Mesenchymal stem cell (in vitro differentiated cells and primary cell): ENCODE measurements at regions not wholly inside any gene's neighbourhood (a gene's known extent, or its start where the extent isn't known, plus 50 kb on each side); places are given as distances from the start of the nearest gene placed in this dataset.

Experiments used
- DNase-seq: peaks from one replicate; pipeline ENCODE4 v3.0.0-alpha.2; 2013
- H2AFZ ChIP-seq: one replicate; pipeline ENCODE4 v1.6.1; 2013; ENCODE audit warnings: low read depth, mild to moderate bottlenecking, control low read depth, inconsistent platforms, low read length, moderate library complexity
- H2AK5ac ChIP-seq: 2 replicates; pipeline ENCODE4 v1.6.1; 2013; ENCODE audit warnings: low read length, moderate library complexity, mild to moderate bottlenecking, inconsistent platforms; ENCODE audit not compliant: severe bottlenecking
- H2BK120ac ChIP-seq: one replicate; pipeline ENCODE4 v1.6.1; 2013; ENCODE audit warnings: low read depth, mild to moderate bottlenecking, inconsistent platforms, low read length, moderate library complexity
- H2BK12ac ChIP-seq, 2 experiments: one replicate each; pipeline ENCODE4 v1.6.1; 2013; ENCODE audit warnings: inconsistent platforms in 2 of 2, low read length in 2 of 2, mild to moderate bottlenecking in 2 of 2, moderate library complexity in 2 of 2, control low read depth in 1 of 2
- H2BK15ac ChIP-seq: one replicate; pipeline ENCODE4 v1.6.1; 2013; ENCODE audit warnings: mild to moderate bottlenecking, low read depth, inconsistent platforms; ENCODE audit not compliant: poor library complexity, severe bottlenecking
- H2BK5ac ChIP-seq: 2 replicates; pipeline ENCODE4 v1.6.1; 2013; ENCODE audit warnings: low read depth, mild to moderate bottlenecking, low read length, control low read depth, inconsistent platforms; ENCODE audit not compliant: poor library complexity, severe bottlenecking
- H3K14ac ChIP-seq, 2 experiments: one replicate each; pipeline ENCODE4 v1.6.1; 2013; ENCODE audit warnings: inconsistent platforms in 2 of 2, low read length in 2 of 2, control low read depth in 1 of 2, mild to moderate bottlenecking in 1 of 2, moderate library complexity in 1 of 2
- H3K18ac ChIP-seq, 2 experiments: one replicate each; pipeline ENCODE4 v1.6.1; 2013; ENCODE audit warnings: inconsistent platforms in 2 of 2, low read length in 2 of 2, control low read depth in 1 of 2, low read depth in 1 of 2, mild to moderate bottlenecking in 1 of 2
- H3K23ac ChIP-seq, 2 experiments: one replicate each; pipeline ENCODE4 v1.6.1; 2013; ENCODE audit warnings: inconsistent platforms in 2 of 2, low read length in 2 of 2, mild to moderate bottlenecking in 2 of 2, moderate library complexity in 2 of 2, control low read depth in 1 of 2
- H3K27ac ChIP-seq: 2 replicates; pipeline ENCODE4 v1.5.1; 2013; ENCODE audit warnings: mild to moderate bottlenecking, moderate library complexity, low read length, control low read depth, inconsistent platforms; ENCODE audit not compliant: poor library complexity, severe bottlenecking
- H3K27me3 ChIP-seq, 2 experiments: 2 replicates each; pipeline versions ENCODE4 v1.6.1 to v1.7.0; 2013; ENCODE audit warnings: low read length in 2 of 2, mild to moderate bottlenecking in 2 of 2, moderate library complexity in 2 of 2, control low read depth in 1 of 2, inconsistent platforms in 1 of 2; ENCODE audit not compliant: control insufficient read depth in 1 of 2, insufficient read depth in 1 of 2
- H3K36me3 ChIP-seq, 2 experiments: 2 replicates each; pipeline versions ENCODE4 v1.6.1 to v1.7.0; 2013; ENCODE audit warnings: low read length in 2 of 2, control low read depth in 1 of 2, inconsistent platforms in 1 of 2, low read depth in 1 of 2, mild to moderate bottlenecking in 1 of 2; ENCODE audit not compliant: insufficient read depth in 2 of 2, control insufficient read depth in 1 of 2
- H3K4ac ChIP-seq, 2 experiments: one replicate each; pipeline ENCODE4 v1.6.1; 2013; ENCODE audit warnings: inconsistent platforms in 2 of 2, low read length in 2 of 2, mild to moderate bottlenecking in 2 of 2, moderate library complexity in 2 of 2, control low read depth in 1 of 2, low read depth in 1 of 2
- H3K4me1 ChIP-seq: 2 replicates; pipeline ENCODE4 v1.6.1; 2013; ENCODE audit warnings: low read depth, low read length, control low read depth; ENCODE audit not compliant: control insufficient read depth, insufficient read depth
- H3K4me2 ChIP-seq: 2 replicates; pipeline ENCODE4 v1.6.1; 2013; ENCODE audit warnings: low read length, mild to moderate bottlenecking, inconsistent platforms; ENCODE audit not compliant: poor library complexity, severe bottlenecking
- H3K4me3 ChIP-seq, 2 experiments: 2 replicates each; pipeline versions ENCODE4 v1.5.1 to v1.7.0; 2013; ENCODE audit warnings: low read length in 2 of 2, mild to moderate bottlenecking in 2 of 2, control low read depth in 1 of 2, low read depth in 1 of 2; ENCODE audit not compliant: insufficient read depth in 1 of 2
- H3K79me1 ChIP-seq: replicated peaks from 2 replicates; pipeline ENCODE4 v1.6.1; 2013; ENCODE audit warnings: mild to moderate bottlenecking, control low read depth, low read length, inconsistent platforms; ENCODE audit not compliant: poor library complexity, severe bottlenecking
- H3K9ac ChIP-seq: 2 replicates; pipeline ENCODE4 v1.7.0; 2013; ENCODE audit warnings: mild to moderate bottlenecking, low read length, moderate library complexity
- H3K9me3 ChIP-seq: 2 replicates; pipeline ENCODE4 v1.7.0; 2013; ENCODE audit warnings: mild to moderate bottlenecking, low read length; ENCODE audit not compliant: control insufficient read depth
- H4K8ac ChIP-seq: one replicate; pipeline ENCODE4 v1.6.1; 2013; ENCODE audit warnings: inconsistent platforms, mild to moderate bottlenecking, low read length, moderate library complexity
- H4K91ac ChIP-seq: one replicate; pipeline ENCODE4 v1.6.1; 2013; ENCODE audit warnings: mild to moderate bottlenecking, low read length, inconsistent platforms
- WGBS: methylation state at CpG from one replicate; pipeline ENCODE4 v1.1.7; 2013; ENCODE audit warnings: mixed read lengths; 5-methylcytosine and 5-hydroxymethylcytosine counted together

DNA sequence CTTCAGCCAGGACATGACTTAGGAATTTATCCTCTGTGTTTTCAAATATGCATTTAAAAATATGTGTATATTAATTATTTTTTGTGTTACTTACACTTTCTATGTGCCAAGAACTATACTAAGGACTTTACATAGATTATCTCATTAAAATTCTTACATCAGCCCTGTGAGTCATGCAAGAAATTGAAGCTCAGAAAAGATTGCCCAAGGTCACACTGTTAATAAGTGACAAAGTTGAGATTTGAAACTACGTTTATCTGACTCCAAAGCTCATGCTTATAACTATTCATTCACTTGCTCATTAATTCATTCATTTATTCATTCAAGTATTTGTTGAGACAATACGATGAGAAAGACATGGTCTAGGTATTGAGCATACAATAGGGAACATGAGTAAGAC lies 62.9 kb upstream of the CHRDL1 start:
- Histone ChIP-seq H3K18ac (no peak overlapping the region), H3K4me3 (no peak overlapping the region), H3K23ac (no peak overlapping the region), H2BK12ac (no peak overlapping the region), H3K4ac (no peak overlapping the region), H2BK120ac (no peak overlapping the region), H2AFZ (no peak overlapping the region), H3K79me1 (no peaks in the 10 kb centered on the region), H3K9ac (no peak overlapping the region), H4K91ac (no peak overlapping the region), H3K27ac (no peak overlapping the region), H3K14ac (no peak overlapping the region), H2BK5ac (no peak overlapping the region), H2BK15ac (no peak overlapping the region), H3K9me3 (peaks cover 13% of the 10 kb centered on the region), H3K4me1 (no peaks in the 10 kb centered on the region), H4K8ac (no peak overlapping the region), H2AK5ac (no peak overlapping the region), H3K27me3 (peaks cover 4 to 58% of the 10 kb centered on the region in 2 experiments), H3K4me2 (no peak overlapping the region), H3K36me3 (no peaks in the 10 kb centered on the region)
- no peak for DNase-seq
- WGBS = 20% methylated on average over 1 of the region's 2 CpGs

DNA sequence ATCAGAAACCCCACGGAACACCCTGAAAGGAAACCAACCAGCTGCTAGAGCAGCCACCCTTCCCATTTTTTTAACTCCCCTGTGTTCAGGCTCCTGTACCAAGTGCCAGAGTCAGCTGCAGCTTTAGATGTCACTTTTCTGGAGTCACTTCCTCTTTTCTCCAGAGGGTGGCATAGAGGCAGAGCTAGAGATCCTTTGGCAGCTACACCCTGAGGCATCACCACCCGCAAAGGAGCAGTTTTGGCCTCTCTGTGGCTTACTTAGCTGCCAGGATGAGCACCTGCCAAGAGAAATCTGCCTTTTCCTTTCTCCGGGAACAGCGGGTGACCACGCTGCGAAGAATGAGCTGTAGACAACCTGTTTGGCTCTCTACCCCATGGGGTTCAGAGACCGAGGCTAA lies 58.0 kb upstream of the CHRDL1 start:
- no peaks in the 10 kb centered on the region for H3K79me1 ChIP-seq
- no peak overlapping the region for H2BK15ac ChIP-seq
- no peaks in the 10 kb centered on the region for H3K4me1 ChIP-seq
- H3K9me3 ChIP-seq = no peaks in the 10 kb centered on the region
- DNase-seq = peak; percentile 9
- no peak overlapping the region for H3K14ac ChIP-seq
- H2BK120ac ChIP-seq = no peak overlapping the region
- H2AFZ ChIP-seq = no peak overlapping the region
- no peak overlapping the region for H3K4me2 ChIP-seq
- no peak overlapping the region for H3K27ac ChIP-seq
- H4K8ac ChIP-seq = no peak overlapping the region
- H2AK5ac ChIP-seq = no peak overlapping the region
- WGBS = 45% methylated on average over 7 of the region's 7 CpGs
- H3K4ac ChIP-seq = no peak overlapping the region
- H3K23ac ChIP-seq = no peak overlapping the region
- no peak overlapping the region for H2BK5ac ChIP-seq
- no peaks in the 10 kb centered on the region for H3K36me3 ChIP-seq
- H2BK12ac ChIP-seq = no peak overlapping the region
- peaks cover 4 to 47% of the 10 kb centered on the region in 2 experiments for H3K27me3 ChIP-seq
- H4K91ac ChIP-seq = no peak overlapping the region
- H3K4me3 ChIP-seq = no peak overlapping the region
- H3K9ac ChIP-seq = no peak overlapping the region
- no peak overlapping the region for H3K18ac ChIP-seq

DNA sequence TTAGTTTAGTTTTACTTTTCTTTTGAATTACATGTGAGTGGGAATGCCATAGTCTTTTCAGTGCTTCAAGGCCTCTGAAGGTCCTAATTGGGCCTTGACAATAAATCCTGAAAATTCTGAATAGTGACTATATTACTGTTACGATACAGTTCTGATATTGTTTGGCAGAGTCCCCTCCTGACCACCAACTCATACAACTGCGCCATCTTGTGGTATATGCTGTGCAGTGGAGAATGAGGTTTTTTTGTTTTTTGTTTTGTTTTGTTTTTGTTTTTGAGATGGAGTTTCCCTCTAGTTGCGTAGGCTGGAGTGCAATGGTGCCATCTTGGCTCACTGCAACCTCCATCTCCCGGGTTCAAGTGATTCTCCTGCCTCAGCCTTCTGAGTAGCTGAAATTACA lies 56.6 kb upstream of the CHRDL1 start:
- Histone ChIP-seq H3K14ac (no peak overlapping the region), H3K36me3 (no peaks in the 10 kb centered on the region), H2BK15ac (no peak overlapping the region), H2BK5ac (no peak overlapping the region), H3K18ac (no peak overlapping the region), H3K79me1 (no peaks in the 10 kb centered on the region), H3K4me3 (no peak overlapping the region), H3K27ac (no peak overlapping the region), H3K9ac (no peak overlapping the region), H2AK5ac (no peak overlapping the region), H3K9me3 (no peaks in the 10 kb centered on the region), H3K4me2 (no peak overlapping the region), H3K27me3 (peaks cover 4 to 46% of the 10 kb centered on the region in 2 experiments), H4K91ac (no peak overlapping the region), H2AFZ (no peak overlapping the region), H3K4me1 (no peaks in the 10 kb centered on the region), H3K4ac (no peak overlapping the region), H2BK120ac (no peak overlapping the region), H2BK12ac (no peak overlapping the region), H4K8ac (no peak overlapping the region), H3K23ac (no peak overlapping the region)
- 75% methylated on average over 3 of the region's 4 CpGs for WGBS
- DNase-seq = peak; percentile 24

DNA sequence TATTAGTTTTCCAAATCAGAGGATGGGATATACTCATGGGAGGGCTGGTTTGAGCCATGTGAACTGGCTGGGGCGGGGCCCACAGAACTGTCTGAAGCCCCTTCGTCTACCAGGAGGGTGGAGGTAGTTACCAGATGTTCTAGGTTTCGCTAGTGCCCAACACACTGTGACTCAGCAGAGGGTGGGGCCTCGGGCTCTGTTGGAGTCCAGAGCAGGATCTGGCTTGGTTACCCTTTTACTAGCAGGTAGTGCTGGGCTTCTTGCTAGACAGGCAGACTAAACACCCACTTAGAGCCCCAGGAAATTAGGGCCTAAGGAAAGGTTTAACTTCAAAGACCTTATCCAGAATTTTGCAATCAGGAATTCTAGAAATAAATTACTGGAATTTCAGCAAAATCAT lies 56.2 kb upstream of the CHRDL1 start:
- no peak overlapping the region for H2AK5ac ChIP-seq
- H2AFZ ChIP-seq = no peak overlapping the region
- no peaks in the 10 kb centered on the region for H3K36me3 ChIP-seq
- no peak overlapping the region for H2BK120ac ChIP-seq
- no peak overlapping the region for H3K4me2 ChIP-seq
- H3K14ac ChIP-seq = no peak overlapping the region
- H3K4me3 ChIP-seq = no peak overlapping the region
- H3K27me3 ChIP-seq = peaks cover 4 to 43% of the 10 kb centered on the region in 2 experiments
- H3K4ac ChIP-seq = no peak overlapping the region
- no peak overlapping the region for H2BK5ac ChIP-seq
- DNase-seq = peak; percentile 6
- H3K18ac ChIP-seq = no peak overlapping the region
- no peak overlapping the region for H2BK12ac ChIP-seq
- H3K79me1 ChIP-seq = no peaks in the 10 kb centered on the region
- H3K27ac ChIP-seq = no peak overlapping the region
- H3K4me1 ChIP-seq = no peaks in the 10 kb centered on the region
- no peaks in the 10 kb centered on the region for H3K9me3 ChIP-seq
- WGBS = 46% methylated on average over 3 of the region's 4 CpGs
- H3K9ac ChIP-seq = no peak overlapping the region
- no peak overlapping the region for H3K23ac ChIP-seq
- no peak overlapping the region for H2BK15ac ChIP-seq
- H4K91ac ChIP-seq = no peak overlapping the region
- H4K8ac ChIP-seq = no peak overlapping the region
